NCI-H187 (cell line): ENCODE measurements at regions not wholly inside any gene's neighbourhood (a gene's known extent, or its start where the extent isn't known, plus 50 kb on each side); places are given as distances from the start of the nearest gene placed in this dataset.

ENCODE experiments used
- DNase-seq, 2 experiments: peaks; one replicate each; lab custom pipeline; 2025; lab: John Stamatoyannopoulos, UW

DNA sequence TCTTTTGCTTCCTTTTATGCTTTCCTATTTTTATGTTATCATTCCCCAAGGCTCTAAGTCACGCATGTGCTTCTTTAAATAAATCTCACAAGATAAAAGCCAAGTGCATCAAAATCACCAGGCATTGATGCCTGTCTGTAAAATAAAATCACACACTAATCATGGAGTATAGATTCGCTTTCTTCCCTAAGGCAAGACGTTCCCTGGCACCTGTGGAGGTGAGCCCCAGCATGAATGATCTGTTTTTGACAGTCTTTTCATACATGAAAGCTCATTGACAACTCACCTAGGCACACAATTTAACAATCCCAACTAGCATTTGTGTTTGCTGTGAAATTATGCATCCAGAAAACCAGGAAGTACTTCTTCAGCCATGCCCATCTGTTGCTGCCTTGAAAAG is 146.9 kb upstream of the DMAC1 start:
- DNase-seq: no peak

DNA sequence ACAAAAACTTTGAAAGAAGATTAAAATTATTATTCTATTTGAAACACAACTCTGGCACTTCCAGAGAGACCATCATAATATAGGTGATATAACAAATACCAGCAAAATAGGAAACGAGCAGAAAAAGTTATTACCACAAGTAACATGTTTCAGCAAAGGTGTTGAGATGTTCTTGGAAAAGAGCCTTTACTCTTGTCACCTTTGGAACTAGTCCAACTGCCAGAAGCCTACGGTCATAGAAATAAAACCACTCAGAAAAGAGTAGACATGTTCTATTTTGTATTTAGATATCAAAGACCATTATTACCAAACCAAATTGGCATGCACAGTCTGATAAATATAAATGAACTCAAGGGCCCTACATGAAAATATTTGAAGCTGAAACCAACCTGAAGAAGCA is 145.0 kb upstream of the DMAC1 start:
- DNase-seq: no peak

DNA sequence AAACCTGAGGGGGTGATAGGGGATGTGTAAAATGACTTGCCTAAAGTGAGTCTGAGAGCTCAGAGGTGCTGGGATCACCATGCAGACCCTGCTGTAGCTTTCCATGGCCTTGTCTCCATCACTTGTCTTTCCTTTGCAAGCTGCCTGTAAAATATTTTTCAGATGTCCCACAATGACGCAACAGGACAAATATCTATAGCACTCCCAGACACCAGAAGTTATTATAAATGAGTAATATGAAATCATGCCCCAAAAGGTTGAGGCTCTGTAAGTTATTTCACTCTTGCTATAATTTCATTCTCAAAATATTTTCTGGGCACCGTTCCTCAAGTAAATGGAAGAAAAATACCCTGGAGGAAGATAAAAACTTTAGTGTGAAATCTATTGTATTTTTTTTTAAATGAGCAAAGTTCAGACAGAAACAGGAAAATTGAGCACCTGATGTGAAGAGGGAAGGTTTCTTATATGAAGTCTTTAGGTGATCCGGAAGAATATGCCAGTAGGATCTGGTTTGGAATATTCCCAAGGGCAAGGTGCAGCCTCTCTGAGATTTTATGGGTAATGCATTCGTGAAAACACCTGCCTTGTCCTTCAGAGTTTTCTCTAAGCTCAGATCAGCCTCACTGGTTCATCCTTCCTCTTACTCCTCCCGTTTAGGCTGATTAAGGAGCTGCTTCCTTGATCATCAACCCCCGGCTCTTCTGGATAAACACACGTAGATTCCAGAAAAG is 138.3 kb upstream of the DMAC1 start:
- no peak for DNase-seq

DNA sequence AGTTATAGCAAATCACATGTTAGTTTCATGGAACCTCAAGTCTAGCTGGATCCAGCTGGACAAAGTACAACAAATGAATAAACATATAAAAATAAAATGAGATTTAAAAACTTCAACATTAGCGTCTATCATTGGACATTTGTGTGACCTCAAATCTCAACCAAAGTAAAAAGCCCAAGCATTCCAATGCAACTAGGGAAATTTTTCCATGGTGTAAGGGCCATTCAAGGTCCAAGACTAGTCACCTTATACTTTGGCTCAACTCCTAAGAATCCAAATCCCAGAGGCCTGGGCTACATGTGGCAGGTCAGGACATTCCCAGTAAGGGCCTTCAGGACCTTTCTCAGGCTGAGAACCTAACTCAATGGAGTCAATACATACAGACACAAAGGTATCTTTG is 137.4 kb upstream of the DMAC1 start:
- no peak for DNase-seq

DNA sequence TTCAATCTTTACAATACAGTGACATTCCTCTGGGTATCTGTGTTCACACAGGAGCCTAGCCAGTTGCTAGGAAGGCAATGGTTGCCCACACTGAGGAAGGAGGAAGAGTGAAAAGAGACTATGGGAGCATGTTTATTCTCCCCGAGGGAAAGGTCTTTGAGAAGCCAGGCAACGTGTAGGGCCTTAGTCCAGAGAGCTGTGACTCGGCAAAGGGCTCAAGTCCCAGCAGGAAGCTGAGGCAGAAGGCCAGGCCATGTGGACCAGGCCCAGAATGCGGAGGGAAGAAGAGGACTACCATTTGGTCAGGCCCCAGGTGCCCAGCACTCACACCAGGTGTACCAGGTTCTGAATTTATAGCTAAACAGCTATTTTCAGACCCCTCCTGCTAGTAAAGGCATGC is 136.6 kb upstream of the DMAC1 start:
- no peak for DNase-seq

DNA sequence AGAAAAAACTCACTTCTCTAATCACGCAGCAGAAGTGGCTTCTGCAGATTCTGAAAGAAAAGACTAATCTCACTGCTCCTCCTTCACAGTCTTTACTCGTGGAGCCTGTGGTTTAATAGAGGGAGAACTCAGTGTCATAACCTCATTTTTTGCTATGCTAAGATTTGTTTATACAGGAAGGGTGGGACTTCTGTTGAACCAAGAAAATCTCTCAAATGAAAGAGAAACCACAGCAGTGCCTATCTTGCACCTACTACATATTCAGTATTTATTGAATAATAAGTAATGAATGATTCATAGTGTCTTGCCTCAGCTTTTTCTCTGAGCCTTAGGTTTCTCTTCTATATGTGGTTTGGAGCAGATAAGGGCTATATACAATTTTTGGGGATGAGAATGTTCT is 136.1 kb upstream of the DMAC1 start:
- DNase-seq: no peak

DNA sequence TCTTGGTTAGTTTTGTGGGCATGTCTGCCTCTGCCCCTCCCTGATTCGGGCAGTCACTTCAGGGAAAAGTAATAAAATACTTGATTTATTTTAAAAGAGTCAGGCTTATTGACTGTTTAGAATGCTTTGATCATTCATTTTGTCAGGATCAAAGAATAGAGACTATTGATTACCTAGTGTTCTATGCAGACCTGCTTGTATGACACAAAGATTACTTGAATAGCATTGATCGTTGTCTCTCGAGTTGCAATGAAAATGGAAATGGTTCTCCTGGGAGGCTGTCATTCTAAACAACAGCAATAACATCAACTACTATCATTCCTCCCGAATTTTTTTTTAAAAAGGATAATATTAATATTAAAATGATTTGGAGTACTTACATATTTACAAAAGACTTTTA is 133.2 kb upstream of the DMAC1 start:
- no peak for DNase-seq

DNA sequence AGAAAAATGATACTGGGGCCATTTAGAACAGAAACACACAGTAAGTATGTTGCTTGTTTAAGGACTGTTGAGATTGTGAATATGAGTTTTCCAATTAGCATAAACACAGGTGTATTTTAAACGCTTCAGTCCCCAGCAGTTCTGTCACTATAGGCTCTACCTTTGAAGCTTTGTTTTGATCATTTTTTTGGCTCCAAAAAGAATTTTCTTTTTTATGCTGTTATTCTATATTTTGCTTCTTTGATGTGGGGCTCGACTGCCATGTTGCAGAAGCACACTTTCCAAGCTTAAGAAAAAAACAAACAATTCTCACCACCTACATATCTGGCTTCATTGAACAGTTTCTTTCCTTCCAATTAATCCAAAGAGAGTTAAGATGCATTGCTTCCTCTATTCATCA is 131.0 kb upstream of the DMAC1 start:
- DNase-seq: no peak

DNA sequence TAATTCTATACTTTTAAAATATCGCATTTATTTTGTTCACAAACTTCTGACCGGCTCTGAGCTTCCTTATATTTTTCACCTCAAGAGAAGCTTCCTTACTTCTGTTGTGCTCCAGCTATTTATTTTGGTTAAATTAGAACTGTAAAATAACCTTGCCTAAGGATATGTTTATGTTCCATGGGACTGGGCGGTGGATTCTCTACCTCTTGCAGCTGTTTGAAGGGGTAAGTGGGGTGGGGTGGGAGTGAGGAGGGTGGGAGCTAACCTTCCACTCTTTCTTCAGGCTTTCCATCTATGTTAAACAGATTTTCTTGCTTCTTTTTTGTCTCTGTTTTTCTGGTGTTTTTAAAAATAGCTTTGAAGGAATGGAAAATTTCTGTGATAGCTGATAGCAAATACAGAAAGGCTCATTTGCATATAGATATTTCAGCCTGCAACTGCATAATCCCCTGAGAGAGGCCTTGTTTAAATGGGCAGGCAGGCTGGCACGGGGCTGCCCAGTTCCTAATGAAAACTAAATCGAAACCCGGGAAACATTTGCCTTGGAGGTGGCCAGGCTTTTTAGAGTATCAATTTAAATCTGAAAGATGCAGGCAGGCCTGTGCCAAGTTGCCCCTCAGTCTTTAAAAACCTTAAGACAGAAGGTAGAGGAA is 122.1 kb upstream of the DMAC1 start:
- DNase-seq: no peak

DNA sequence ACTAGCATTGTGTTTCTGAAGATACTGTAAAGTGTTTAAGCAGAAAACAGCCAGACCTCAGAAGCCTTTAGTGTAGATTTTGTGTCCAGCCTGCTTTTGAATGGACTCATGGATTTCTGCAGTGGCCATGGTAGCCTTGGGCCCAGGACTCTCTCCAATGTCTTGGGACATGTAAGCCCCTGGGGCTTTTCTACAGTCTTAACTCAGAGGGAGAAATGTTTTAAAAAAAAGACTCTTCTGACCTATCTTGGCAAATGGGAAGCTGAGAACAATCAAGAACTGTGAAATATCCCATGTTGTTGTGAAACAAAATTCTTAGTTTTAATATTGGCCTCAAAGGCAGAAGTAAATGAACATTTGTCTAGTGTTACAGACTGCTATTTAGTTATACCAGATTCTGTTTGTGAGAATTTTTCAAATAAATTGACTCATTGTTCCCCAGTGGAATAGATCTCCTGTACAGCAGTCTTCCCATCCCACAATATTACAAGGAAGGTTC is 112.5 kb upstream of the DMAC1 start:
- no peak for DNase-seq

DNA sequence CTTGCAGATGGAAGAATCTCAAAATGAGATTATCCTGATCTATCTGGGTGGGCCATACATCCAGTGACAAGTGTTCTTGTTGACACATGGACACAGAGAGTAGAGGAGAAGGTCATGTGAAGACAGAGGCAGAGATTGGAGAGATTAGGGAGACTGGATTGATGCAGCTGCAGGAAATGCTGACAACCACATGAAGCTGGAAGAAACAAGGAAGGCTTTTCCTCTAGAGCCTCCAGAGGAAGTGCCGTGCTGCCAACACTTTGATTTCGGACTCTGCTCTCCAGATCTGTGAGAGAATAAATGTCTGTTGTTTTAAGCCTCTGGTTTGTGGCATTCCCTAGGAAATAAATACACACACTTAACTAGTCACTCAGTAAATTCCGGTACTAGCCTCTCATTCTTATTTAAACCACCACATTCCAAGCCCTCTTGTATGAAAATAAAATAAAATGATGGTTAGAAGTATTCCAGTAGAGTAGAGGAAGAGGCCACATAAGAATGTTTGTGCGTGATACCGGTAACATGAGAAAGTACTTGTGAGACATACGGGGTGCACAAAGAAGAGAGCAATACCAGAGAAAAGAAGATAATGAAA is 110.9 kb upstream of the DMAC1 start:
- DNase-seq: no peak

DNA sequence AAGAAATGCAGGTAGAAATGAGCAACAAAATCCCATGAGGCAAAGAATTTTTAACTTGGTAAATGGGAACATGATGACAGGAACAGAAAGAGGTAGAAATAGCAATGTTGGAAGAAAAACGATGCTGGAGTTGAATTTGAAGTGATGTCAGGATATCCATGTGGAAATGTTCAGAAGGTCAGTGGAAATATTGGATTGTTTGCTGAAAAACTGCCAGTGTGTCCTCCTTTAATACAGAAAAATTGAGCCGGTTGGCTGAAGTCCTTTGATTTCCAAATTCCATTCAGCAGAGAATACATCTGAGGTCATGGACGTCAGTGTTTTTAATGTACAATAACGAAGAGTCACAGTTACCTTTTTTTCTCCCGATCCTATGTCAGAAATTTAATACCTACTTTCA is 110.0 kb upstream of the DMAC1 start:
- no peak for DNase-seq

DNA sequence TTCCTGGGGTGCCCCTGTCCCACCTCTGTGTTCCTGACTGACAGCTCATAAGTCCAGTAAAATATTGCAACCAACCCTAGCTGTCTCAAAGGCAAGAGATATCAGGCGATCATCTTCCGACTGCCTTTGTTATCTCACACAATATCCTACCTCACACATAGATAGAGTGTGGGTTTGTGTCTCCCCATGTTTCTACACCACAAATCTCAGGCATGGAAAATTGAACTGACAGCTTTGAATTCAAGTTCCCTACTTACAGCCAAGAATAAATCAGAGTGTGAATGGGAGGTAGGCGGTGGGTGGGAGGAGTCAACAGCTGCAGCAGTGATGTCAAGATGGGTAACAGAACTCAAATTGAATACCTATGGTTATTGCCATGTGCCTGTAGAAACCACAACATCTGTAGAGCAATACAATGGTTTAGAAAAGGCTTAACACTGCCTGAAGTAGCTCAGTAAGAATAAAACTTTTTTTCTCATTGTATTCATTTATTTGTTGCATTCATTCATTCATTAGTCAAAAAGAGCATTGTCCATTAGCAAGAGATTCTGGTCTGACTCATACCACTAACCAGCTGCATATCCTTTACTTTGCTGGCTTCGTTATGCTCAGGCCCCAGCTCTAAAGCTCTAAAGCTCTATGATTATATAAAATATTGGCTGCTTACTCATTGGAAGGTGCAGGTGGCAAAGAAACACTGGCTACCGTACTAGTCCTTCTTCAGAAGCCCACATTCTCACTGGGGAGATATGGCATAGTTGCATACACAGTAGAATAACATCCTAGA is 108.2 kb upstream of the DMAC1 start:
- DNase-seq: no peak

DNA sequence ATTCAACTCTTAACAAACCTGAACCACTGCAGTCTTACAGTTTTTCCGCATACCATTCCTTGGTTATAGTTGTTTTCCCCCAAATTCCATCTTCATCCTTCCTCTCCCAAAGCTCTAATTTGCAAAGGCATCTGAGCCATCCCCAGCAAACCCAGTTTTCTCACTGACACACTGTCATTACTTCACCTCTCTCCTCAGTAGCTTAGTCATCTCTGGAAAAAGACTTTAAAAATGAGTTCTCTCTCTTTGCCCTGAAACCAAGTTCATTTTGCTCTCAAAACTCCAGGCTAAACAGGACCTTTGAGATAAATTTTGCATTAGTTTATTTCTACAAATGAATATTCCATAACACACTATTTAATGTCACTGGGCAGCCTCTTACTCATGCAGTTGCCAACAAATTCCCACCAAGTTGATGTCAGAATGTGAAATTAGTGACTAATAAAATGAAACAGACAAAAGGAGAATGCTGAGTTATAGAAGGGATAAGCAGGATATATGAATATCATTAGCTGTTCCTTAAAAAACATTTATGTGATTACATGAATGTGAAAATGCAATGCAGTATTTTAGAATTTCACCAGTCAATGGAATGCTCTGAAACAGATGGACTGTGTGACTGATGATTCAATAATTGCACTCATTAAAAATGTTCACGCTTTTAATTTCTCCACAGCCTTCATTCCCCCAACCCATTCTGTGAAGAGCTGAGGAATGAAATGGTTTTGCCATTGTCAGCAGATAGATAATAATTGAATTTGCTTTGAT is 107.4 kb upstream of the DMAC1 start:
- no peak for DNase-seq

DNA sequence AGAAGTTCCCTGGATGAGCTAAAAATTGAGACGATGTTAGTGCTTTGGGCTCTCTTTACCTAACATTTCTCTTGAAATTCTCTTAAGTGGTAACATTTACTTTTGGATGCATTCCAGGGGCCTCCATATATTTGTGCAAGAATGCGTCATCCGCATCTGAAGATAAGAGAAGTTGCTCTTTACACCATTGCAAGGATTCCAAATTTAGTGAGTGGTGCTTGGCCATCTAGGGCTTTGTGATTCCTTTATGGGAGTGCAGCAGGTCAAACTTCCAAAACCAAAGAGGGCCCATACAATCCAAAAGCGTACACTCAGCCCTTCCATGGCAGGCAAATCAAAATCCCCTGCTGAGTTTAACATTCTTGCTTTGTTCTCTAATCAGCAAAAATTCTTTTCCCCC is 102.0 kb upstream of the DMAC1 start:
- DNase-seq: no peak

DNA sequence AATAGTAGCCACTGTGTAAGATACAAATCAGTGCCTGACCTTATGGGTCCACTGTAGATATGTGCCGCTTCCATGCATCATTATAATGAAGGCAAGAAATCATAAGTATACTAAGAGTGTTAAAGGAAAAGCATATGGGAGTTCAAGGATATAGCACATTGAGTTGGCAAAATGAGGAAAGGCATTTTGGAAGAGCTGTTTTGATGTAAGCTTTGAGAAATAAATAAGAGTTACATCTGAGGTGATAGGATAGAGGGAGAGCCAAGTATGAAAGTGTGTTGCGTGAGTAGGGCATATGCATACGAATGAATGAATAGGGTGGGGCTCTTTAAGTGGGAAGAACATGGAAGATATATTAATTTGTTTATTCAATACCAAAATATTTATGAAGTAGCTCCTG is 101.0 kb upstream of the DMAC1 start:
- no peak for DNase-seq

DNA sequence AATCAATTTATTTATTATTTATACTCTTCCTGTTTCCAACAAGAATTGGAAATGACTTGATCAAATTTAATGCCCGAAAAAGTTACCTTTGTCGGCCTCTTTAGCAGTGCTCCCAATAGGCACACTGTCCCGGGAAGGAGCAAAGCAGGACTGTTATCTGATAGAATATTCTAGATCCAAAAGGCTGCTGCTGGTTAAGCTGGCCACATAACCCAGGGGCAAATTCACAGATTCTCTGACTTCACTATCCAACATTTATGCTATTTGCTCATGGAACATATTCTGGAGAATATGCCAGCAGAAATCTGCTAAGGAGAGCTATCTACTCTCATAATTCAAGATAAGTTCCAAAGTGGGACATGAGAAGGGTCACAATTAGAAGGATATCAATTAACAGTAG is 100.2 kb upstream of the DMAC1 start:
- no peak for DNase-seq

DNA sequence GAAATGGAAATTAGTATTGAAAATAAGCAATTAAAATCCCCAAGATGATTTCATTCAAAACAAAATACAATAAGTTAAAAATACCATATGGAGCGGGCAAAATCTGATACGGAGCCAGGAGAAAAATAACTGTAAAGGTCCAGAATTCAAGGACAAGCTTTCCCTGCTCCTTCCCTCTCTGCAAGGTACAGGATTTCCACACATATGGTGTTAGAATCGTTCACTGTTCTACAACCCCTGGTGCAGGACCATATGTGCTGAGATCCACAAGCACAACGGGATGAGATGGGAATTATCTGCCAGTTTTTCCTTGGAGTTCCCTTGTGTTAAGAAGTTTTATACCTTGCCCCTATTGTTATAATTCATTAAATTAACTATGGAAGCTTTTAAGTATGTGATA is 94.7 kb upstream of the DMAC1 start:
- DNase-seq: no peak

DNA sequence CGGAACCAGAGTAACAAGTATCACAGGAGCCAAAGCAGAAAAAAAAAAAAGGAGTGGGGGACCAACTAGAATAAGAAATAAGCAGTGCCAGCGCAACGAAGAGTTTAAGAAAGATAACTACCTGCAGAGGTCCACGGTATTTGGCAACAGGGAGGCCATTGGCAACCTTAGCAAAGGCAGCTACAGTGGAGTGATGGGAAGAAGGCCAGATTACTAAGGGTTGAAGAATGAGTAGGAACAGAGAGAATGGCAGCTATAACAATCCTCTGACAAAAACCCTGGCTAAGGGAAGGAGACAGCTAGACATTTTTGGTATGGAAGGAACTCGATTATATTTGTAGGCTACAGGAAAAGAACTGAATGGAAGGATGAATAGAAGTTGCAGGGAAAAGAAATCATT is 93.4 kb upstream of the DMAC1 start:
- no peak for DNase-seq

DNA sequence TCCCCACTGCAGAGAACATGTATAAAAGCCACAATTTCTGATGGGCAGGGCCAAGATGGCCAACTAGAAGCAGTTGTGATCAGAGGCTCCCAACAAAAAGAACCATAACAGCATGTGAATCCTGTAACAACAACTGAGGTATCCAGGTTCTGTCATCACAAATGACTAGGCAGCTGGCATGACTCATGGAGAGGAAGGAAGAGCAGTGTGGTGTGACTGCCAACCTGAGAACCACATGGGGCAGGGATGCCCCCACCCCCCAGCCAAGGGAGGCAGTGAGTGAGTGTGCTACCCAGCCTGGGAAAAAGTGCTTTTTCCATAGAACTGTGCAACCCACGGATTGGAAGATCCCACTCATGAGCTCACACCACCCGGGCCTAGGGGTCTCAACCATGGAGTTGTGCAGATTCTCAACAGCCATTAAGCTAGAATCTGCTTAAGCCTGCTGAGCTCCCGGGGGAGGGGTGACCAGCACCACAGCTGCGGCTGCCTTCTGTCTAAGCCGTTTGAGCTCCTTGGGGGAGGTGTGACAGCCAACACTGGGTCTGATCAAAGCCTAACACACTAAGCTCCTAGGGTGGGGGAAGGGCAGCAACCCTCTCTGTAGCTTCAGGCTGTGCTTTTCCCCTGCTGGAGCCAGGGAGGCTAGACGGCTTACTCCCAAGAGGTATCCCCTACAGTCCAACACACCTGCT is 80.1 kb upstream of the DMAC1 start:
- no peak for DNase-seq

DNA sequence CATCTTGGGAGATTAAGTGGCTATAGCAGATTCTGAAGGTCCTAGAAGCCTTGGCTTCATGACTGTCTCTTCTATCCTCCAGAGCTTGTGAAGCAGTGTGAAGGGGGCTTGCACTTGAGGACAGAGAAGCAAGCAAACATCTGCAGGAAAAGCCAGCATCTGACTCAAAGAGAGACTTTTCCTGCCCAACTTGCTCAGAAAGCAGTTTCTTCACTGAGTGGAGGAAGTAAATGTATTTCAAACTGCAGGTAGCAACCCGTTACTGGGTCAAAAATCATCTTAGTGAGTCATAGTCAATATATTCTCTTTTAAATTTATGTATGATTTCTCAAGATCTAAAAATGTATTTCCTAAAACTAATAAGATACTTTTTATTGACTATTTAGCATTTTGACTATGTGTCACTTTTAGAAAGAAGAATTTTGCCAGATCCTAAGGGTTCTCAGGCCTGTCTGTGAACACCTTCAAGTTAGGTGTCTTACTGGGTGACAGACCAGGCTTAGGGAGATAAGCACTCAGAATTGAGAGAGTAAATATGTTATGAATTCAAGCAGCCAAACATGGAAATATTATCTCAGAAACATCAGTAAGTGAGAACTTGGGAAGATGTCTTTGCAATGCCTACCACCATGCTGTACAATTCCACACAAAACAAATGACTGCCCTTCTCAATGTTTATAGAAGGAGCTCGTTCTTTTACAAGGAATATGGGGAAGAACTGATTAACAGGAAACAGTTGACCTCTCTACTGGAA is 72.6 kb upstream of the DMAC1 start:
- no peak for DNase-seq
